ENCODE measurements at regions not wholly inside any gene's neighbourhood (a gene's known extent, or its start where the extent isn't known, plus 50 kb on each side); places are given as distances from the start of the nearest gene placed in this dataset.

DNA sequence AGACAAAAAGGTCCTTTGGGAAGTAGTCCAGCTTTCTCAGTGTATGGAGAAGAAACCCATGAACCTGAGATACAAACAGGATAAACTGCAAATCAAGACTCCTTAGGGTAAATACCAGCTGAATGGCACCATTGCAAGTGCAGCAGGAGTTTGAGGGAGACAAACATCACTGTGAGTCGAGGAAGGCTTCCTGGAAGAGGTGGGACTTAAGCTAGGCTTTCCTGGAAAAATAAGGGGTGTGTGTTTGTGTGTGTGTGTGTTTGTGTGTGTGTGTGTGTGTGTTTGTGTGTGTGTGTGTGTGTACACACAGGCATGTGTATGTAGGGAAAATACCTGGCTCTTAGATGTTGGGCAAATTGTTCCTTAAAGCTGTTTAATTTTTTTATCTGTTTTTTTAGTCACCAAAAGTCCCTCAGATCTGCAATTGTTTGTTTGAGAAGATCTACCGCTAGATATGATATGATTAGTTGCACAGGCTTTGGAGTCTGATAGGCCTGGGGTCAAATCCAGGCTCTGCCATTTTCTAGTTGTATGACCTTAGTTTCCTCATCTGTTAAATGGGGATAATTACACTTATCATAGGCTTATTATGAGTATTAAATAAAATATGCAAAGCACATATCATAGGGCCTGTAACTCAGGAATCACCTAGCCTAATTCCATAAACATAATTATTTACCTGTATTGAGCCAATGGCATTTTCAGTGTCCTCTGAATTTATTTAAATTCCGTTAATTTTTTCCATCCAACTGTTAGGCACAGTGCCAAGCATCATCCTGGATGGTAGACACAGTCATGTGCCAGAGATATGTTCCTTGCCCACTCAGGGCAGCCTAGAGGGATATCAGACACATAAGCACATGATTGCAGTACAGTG, 85.6 kb upstream of the EED start:
- H3K36me3 Mint-ChIP-seq (ENCODE audit: insufficient read depth, unreplicated experiment): peaks cover 6% of the 10 kb centered on the region
- H3K4me1 Mint-ChIP-seq (ENCODE audit: low read depth, unreplicated experiment): peaks cover 23% of the 10 kb centered on the region
- no peak overlapping the region for H3K4me3 Mint-ChIP-seq (ENCODE audit: low read depth, unreplicated experiment)
- BruUV-seq (replicated peaks): no TSS peak
- intact Hi-C loops (cut with micrococcal nuclease; ENCODE audit: unreplicated experiment): no loop called here
- H3K27ac Mint-ChIP-seq (ENCODE audit: unreplicated experiment): no peak overlapping the region
- CTCF ChIA-PET: no interaction called here
- no peaks in the 10 kb centered on the region for H3K9me3 Mint-ChIP-seq (ENCODE audit: low read depth, unreplicated experiment)
- TF ChIP-seq, protein P1, sequence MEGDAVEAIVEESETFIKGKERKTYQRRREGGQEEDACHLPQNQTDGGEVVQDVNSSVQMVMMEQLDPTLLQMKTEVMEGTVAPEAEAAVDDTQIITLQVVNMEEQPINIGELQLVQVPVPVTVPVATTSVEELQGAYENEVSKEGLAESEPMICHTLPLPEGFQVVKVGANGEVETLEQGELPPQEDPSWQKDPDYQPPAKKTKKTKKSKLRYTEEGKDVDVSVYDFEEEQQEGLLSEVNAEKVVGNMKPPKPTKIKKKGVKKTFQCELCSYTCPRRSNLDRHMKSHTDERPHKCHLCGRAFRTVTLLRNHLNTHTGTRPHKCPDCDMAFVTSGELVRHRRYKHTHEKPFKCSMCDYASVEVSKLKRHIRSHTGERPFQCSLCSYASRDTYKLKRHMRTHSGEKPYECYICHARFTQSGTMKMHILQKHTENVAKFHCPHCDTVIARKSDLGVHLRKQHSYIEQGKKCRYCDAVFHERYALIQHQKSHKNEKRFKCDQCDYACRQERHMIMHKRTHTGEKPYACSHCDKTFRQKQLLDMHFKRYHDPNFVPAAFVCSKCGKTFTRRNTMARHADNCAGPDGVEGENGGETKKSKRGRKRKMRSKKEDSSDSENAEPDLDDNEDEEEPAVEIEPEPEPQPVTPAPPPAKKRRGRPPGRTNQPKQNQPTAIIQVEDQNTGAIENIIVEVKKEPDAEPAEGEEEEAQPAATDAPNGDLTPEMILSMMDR (IDR thresholded peaks at IDR 0.05; ENCODE audit: unreplicated experiment): no peak
- H3K27me3 Mint-ChIP-seq (ENCODE audit: unreplicated experiment): no peaks in the 10 kb centered on the region
- no peak for DNase-seq

DNA sequence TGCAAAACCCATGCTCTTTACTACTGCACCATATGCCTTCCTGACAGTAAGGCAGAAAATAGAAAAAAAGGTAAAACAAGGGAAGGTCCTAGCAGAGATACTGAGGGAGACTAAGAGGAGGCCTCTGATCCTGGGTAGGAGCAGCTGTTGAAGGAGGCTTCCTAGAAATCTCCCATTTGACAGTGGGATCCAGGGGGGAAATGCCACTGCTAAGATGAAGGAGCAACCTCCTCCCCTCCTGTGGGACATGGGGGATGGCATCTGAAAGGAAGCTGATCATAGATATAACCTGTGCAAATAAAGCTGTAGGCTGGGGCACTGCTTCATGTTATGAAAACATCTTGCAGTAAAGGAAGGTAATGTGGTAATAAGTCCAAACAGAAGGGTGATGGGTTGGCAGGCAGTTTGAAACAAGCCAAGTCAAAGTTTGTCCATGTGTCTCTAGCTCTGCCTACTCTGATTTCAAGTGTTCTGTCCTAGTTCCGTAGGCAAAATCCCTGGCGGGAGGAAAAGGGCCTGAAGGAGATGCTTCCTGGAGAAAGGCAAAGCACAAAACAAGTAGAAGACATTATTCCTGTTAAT, 86.7 kb upstream of the EED start:
- no peak overlapping the region for H3K27ac Mint-ChIP-seq (ENCODE audit: unreplicated experiment)
- peaks cover 33% of the 10 kb centered on the region for H3K4me1 Mint-ChIP-seq (ENCODE audit: low read depth, unreplicated experiment)
- peaks cover 6% of the 10 kb centered on the region for H3K36me3 Mint-ChIP-seq (ENCODE audit: insufficient read depth, unreplicated experiment)
- BruUV-seq (replicated peaks): no TSS peak
- DNase-seq: no peak
- no peaks in the 10 kb centered on the region for H3K9me3 Mint-ChIP-seq (ENCODE audit: low read depth, unreplicated experiment)
- H3K4me3 Mint-ChIP-seq (ENCODE audit: low read depth, unreplicated experiment): no peak overlapping the region
- TF ChIP-seq, protein P1 (IDR thresholded peaks at IDR 0.05; ENCODE audit: unreplicated experiment): no peak
- no peaks in the 10 kb centered on the region for H3K27me3 Mint-ChIP-seq (ENCODE audit: unreplicated experiment)
- CTCF ChIA-PET: interaction anchor here (1.1 kb wide), 1 partner anchor 16 kb away, joined by 3 read pairs; no protein-coding TSS in a partner anchor
- intact Hi-C loops (cut with micrococcal nuclease; ENCODE audit: unreplicated experiment): no loop called here

DNA sequence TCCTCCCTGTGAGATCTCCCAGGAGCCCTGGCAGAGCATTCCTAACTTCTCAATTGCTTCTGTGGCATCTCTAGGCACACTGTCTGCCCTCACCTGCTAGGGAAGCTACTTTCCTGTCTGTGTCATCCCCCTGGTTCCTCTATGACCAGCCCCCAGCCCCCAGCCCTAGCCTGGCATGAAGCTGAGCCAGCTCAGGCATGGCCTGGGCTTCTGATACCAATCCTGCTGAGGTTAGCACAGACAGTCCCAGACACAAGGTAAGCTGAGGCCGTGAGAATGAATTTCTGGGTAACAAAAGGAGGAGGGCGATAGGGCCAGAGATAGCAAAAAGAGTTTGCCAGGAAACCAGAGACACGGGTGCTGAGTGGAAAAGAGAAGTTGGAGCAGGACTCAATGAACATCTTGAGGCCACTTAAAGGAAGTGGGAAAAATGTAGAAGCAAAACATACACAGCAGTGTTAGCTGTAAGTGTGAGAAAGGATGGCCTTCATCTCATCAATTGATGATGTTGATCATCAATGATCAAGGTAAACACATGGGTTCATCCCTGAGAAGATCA, 87.6 kb upstream of the PICALM start:
- Mint-ChIP-seq H3K27ac (ENCODE audit: unreplicated experiment) (no peak overlapping the region), H3K27me3 (ENCODE audit: unreplicated experiment) (no peaks in the 10 kb centered on the region), H3K4me1 (ENCODE audit: low read depth, unreplicated experiment) (peaks cover 35% of the 10 kb centered on the region), H3K9me3 (ENCODE audit: low read depth, unreplicated experiment) (no peaks in the 10 kb centered on the region), H3K4me3 (ENCODE audit: low read depth, unreplicated experiment) (no peak overlapping the region), H3K36me3 (ENCODE audit: insufficient read depth, unreplicated experiment) (peaks cover 6% of the 10 kb centered on the region)
- intact Hi-C loops (cut with micrococcal nuclease; ENCODE audit: unreplicated experiment): no loop called here
- CTCF ChIA-PET: interaction anchor here (1.1 to 1.2 kb wide), 2 partner anchors 11 to 17 kb away, joined by 3 to 4 read pairs; no protein-coding TSS in a partner anchor
- no TSS peak for BruUV-seq (replicated peaks)
- TF ChIP-seq, protein P1 (IDR thresholded peaks at IDR 0.05; ENCODE audit: unreplicated experiment): no peak
- DNase-seq: no peak

DNA sequence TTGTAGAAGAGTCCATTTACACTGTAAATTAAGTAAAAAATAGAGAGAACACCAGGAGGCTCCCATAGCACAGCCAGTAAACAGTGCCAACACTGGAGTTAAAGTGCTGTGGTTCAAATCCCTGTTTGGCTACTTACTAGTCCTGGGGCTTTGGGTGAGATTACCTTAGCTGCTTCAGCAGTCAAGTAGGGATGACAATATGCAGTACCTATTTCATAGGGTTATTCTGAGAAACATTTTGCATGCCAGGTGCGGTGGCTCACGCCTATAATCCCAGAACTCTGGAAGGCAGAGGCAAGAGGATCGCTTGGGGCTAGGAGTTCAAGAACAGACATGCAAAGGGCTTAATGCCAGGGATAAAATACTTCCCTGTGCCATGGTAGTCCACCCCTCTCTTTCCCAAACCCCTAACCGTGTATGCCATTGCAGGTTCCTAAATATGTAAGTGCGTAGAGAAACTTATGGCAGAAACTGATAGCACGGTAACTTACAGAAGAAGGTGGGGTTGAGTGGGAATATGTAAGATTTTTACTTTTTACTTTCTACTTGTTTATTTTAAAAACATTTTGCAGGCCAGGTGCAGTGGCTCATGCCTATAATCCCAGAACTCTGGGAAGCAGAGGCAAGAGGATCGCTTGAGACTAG, 86.4 kb upstream of the PICALM start:
- TF ChIP-seq, protein P1 (IDR thresholded peaks at IDR 0.05; ENCODE audit: unreplicated experiment): no peak
- no peak for DNase-seq
- Mint-ChIP-seq H3K27me3 (ENCODE audit: unreplicated experiment) (no peaks in the 10 kb centered on the region), H3K4me1 (ENCODE audit: low read depth, unreplicated experiment) (peaks cover 39% of the 10 kb centered on the region), H3K4me3 (ENCODE audit: low read depth, unreplicated experiment) (no peak overlapping the region), H3K36me3 (ENCODE audit: insufficient read depth, unreplicated experiment) (peaks cover 6% of the 10 kb centered on the region), H3K9me3 (ENCODE audit: low read depth, unreplicated experiment) (no peaks in the 10 kb centered on the region), H3K27ac (ENCODE audit: unreplicated experiment) (peak overlapping the region; percentile 20)
- no TSS peak for BruUV-seq (replicated peaks)
- CTCF ChIA-PET: no interaction called here
- intact Hi-C loops (cut with micrococcal nuclease; ENCODE audit: unreplicated experiment): no loop called here

All from Calu3 (cell line).